Retina (tissue), 1 donor: ENCODE measurements at regions not wholly inside any gene's neighbourhood (a gene's known extent, or its start where the extent isn't known, plus 50 kb on each side); places are given as distances from the start of the nearest gene placed in this dataset.
"Not testable (repeated sequence)": the region's sequence is repeated elsewhere in the genome, so short reads cannot be mapped to it uniquely, and the experiment has no call there.

Experiments
- DNase-seq: peaks from one replicate; pipeline ENCODE4 v3.0.0-alpha.2; 2016

DNA sequence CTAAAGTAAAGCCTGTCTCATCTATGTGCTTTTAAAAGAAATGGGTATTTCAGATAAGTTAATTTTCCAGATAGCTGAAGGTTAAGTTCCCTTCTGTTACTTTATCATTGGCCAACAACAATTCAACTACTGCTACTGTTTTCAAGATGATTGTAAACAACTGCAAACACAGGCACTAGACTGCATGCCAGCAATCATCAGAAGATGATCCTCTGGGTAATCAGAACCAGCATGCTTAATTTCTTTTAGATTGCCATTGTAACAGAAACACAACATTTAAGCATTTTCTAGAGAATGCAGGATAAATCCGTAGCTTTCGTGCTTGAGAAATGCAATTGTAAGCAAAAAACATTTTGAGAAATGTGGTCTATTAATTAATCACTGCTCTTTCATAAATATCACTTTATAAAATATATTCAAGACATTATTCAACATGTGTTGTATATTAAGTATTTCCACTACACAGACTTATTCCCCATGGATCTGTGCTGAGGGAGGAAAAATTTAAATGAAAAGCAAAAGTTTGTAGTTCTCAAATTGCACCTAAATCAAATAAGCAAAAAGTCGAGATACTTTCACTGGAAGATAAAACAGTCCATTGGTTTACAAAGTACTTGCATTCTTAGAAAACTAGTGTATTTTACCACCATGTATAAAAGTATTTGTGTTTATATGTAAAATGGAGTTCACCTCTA is 133.7 kb downstream of the ATL2 start:
- no peak for DNase-seq

DNA sequence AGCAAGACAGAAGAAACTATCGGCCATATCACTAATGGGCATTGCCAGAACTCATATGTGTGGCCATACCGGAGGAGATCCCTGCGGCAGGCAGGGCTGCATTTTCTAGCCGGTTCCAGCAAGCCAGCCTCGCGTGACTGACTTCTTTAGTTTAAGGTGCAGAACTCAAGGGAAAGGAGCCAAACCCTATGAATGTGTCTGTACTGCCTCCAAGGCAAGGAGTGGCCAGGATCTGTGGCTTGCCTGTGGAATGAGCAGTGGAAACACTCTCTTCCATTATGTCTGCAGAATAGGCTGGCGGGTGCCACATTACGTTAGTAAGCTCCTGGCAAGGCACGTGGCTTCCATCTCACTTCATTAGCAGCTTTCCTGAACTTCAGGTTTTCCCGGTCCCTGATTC is 137.6 kb downstream of the ATL2 start:
- DNase-seq: no peak

DNA sequence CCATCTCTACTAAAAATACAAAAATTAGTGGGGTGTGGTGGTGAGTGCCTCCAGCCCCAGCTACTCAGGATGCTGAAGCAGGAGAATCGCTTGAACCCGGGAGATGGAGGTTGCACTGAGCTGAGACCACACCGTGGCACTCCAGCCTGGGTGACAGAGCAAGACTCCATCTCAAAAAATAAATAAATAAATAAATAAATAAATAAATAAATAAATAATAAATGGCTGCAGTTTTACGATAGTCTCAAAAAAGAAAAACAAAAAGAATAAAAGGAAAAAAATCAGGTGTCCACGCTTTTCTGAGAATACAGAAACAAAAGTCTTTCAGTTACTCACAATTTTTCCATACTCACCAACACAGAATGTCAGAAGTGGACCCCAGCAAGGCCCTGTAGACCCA is 138.4 kb downstream of the ATL2 start:
- not testable (repeated sequence) for DNase-seq

DNA sequence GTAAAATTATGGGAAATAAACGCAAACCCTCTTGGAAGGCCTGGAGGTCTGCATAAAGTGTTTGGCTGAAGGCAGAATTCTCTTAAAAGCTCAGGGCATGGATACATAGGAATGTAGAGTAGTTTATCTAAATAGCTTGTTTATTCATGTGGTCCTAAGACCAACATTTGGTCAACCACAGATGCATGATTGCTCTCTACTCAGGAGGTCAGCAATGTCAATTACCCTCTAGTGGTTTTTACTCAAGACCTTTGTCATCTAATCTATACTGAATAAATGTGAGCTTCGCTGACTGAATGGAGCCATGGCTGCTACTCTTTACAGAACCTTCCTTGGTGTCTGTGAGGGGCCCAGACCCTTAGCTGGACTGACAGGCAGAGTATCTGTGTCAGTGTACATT is 139.8 kb downstream of the ATL2 start:
- DNase-seq: no peak

DNA sequence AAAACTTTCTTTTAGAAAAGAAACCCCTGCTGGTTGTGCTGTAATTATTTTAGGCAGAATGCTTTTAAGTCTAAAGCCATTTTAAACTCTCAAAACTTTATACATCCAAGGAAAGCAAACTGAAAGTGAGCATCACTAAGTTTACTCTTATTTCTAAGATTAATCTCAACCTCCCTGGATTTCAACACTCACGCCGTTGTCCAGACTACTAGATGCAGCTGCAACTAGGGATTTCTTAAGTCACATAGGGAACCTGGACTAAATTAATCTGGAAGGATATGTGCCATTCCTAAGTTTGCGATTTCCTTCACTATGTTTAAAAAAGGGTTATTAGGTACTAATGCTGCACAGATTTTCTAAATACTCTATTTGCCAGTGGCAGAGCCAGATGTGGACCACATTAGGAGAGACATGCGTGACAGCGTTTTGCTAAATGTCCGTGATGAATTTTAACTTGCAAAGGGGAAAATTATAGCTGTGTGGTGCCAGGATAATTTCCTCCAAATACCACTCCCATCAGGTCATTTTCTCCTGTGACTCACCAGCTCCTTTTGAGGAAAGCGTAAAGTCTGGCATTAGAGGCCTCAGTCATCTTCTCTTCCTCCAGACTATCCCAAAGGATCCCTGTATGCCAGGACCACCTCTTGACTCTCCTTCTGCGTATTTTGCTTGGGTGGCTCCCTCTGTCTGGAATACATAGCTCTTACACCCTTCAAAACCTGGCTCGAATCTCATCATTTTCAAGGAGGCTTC is 143.7 kb downstream of the ATL2 start:
- no peak for DNase-seq

DNA sequence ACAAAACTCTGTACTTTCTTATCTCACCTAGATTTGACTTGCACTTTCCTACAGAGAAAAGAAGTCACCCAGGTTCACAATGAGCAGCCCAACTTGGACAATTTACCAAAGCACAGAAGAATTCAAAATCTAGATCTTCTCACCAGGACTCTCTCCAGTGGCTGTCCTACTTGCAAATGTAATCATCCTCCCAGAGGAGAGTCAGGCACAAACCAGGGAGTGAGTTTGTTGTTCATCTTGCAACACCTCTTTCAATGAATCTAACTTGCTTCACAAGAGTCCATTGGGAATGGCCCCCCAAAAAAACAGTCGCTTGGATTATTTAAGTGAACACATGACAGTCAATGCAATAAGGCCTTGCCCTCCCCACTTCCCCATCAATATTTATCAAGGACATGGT is 144.6 kb downstream of the ATL2 start:
- no peak for DNase-seq

DNA sequence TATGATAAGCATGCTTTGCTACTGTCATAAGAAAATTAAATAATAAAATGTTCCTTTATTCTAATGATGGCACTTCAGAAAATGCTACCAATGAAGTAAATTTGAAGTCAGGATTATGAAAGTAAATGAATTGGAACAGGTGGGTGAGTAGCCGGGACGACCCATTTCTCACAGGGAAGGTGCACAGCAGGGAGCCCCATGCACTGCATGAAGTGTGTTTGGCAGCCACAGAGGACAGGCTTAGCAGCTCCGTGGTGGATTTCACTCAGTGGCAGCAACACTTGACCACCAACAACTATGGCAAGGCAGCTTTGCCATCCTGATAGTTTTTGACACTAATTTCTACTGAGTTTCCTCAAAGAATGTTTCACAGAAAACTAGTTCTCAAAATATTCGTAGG is 146.3 kb downstream of the ATL2 start:
- DNase-seq: no peak

DNA sequence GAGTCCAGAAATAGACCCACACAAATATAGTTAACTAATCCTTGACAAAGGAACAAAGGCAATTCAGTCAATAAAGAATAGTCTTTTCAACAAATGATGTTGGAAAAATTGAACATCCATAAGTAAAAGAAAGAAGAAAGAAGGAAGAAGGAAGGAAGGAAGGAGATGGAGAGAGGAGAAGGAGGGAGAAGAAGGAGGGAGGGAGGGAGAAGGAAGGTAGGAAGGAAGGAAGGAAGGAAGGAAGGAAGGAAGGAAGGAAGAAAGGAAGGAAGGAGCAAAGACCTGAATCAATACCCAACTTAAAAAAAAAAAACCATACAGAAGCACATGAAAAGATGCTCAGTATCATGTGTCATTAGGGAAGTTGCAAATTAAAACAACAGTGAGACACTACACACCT is 148.3 kb downstream of the ATL2 start:
- DNase-seq: no peak

DNA sequence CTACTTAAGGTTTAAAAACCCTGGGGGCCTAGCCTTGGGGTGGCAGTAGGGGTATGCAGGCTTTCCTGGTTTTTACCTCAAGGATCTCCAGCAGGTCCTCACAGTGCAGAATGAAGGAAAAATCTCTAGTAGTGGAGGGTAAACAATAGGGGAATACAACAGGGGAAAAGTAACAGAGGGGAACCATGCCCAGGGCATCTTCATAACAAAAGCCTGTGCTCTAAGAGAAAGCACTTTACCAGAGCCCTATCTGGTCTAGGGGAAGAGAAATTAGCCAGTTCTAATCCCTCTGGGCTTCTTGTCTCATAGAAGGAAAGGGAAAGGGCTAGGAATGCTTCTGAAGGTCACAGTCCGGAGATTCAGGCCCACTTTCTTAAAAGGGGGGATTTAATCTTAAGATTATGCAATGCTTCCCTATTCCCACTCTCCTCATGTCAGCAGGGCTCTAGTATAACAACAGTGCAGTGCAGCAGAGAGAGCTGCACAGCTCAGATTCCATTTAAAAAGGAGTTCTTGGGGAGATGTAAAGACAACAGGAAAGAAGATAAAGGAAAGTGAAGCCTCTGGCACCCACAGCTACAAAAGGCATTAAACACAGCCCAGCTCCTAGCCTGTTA is 149.0 kb upstream of the CYP1B1 start:
- DNase-seq: no peak

DNA sequence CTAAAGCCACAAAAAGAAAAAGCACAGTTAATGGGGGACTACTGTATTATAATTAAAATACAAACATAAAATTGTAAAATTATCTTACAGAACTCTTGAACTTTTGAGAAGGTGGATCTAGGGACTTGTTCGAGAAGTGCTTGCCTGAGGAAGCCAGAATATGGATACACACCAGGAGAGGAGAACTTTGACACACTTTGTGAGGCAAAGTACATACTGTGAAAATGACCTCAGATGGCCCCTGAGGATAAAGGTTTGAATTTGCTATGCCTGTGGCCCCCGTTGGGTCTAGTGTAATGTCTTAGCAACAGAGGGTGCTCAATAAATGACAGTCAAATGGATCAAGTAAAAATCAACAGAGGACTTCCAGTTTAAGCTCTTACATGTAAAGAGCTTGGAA is 148.2 kb upstream of the CYP1B1 start:
- DNase-seq: no peak

DNA sequence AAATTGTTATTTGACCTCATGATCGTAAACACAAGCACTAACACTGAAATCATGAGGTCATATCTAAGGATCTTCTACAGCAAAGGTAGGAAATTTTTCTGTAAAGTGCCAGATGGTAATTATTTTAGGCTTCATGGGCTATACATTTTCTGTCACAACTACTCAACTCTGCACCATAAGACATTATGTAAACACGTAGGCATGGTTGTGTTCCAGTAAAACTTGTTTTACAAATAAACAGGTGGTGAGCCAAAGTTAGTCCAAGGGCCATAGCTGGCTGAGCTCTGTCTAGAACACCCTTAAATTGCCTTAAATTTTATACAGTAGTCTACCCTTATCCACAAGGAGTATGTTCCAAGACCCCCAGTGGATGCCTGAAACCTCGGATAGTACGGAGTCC is 147.3 kb upstream of the CYP1B1 start:
- no peak for DNase-seq

DNA sequence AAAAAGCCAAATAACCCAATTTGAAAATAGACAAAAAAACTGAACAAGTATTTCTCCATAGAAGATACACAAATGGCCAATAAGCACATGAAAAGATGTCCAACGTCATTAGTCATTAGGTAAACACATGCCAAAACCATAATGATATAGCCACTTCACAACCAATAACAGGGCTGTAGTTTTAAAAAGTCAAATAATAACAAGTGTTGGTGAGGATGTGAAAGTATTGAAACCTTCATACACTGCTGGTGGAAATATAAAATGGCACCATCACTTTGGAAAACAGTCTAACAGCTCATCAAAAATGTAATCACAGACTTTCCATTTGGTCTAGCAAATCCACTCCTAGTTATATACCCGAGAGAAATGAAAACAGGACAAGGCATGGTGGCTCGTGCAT is 144.2 kb upstream of the CYP1B1 start:
- no peak for DNase-seq

DNA sequence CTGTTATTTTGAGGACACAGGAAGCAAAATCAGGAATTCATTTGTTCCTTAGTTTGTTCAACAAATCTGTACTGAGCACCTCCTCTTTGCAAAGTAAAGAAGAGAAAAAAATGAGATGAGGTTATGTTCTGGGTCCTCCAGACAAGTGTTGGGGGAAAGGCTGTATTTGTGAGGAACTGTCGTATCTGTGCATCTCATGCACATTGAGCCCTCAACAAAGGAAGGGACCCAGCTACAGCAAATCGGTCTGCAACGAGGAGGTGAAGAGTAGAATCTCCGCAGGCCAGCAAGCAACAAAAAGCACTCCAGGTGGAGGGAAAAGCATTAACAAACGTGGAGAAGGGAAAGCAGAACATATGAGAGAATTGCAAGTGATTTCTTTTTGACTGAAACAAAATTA is 143.0 kb upstream of the CYP1B1 start:
- DNase-seq: no peak

DNA sequence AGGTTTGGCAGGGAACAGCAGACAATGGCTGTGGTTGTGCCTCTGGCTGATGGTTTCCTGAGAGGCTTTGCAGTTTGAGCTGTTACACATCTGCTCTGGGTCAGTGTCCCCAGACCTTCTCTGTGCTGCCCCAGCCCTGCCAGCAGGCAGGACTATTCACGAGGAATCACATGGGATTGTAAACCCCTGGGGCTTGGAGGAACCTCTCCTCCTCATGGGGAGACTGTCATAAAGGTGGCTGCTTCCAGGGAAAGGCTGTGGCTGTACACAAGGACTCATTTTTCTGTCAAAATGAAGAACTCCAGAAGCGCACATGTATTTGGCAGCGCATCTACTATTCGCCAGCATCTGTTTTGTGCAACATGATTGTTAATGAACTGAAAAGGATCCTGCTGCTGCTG is 142.6 kb upstream of the CYP1B1 start:
- DNase-seq: no peak

DNA sequence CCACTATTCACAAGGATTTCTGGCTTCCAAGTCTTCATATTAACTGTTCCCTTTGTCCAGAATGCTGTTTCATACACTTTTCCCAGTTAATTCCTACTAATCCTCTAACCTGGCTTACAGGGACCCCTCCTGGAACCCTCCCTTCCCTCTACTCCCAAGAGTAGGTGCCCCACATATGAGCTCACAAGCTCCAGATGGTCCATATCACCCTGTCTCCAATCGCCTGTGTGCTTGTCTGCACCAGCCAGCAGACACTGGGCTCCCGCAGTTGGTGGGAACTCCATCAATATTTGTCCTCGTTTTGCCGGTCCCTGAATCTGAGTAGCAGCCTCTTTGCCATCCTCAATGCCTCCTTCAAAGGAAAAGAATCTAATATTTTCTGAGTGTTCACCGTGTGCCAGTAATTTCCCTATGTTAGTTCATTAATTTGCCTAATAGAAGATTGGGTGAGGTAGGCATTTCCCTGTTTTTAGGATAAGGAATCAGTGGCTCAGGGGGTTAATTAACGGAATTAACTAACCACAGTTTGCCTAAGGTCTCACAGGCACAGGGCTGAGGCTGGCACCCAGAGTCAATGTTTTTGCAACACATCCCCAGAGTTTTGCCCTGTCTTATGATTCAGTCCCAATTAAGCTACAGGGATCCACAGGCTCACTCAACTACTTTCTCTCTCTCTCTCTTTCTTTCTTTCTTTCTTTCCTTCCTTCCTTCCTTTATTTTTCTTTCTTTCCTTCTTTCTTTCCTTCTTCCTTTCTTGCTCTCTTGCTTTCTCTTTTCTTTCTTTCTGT is 141.6 kb upstream of the CYP1B1 start:
- DNase-seq: no peak

DNA sequence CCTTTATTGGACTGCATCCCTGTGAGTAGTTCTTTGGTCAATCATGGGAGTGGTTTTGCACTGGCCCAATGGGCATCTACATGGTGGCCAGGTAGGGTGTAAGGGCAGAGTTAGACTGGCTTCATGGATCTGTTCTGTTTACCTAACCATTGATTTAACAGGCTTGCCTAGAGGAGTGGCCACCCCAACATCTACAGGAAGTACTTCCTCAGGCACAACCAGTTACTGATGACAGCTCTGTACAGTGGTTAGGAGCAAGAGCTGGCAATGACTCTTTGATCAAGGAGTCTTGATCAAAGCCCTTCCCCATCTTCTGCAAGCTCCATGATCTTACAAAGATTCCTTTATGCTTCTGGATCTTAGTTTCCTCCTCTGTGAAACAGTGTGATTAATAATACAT is 140.9 kb upstream of the CYP1B1 start:
- no peak for DNase-seq

DNA sequence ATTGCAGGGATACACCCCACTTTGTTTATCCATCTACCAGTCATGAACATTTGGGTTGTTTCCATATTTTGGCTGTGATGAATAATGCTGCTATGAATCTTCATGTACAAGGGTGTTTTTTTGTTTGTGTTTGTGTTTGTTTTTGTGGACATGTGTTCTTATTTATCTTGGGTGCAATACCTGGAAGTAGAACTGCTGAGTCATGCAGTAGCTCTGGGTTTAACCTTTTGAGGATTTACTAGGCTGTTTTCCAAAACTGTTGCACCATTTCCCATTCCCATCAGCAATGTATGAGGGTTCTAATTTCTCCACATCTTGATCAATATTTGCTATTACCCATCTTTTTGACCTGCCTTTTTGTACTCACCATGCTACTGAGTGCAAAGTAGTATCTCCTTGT is 140.0 kb upstream of the CYP1B1 start:
- DNase-seq: no peak

DNA sequence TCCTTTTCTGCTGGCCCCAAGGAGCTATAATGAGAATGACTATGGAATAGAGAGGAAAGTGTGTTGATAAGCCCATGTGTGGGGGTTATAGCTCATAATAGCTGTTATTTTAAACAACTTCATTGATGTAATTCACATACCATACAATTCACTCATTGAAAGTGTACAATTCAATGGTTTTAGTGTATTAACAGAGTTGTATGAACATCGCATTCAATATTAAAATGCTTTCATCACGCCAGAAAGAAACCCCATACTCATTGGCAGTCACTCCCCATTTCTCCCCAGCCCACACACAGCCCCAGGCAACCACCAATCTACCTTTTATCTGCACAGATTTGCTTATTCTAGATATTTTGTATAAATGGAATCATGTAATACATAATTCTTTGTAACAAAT is 139.6 kb upstream of the CYP1B1 start:
- no peak for DNase-seq

DNA sequence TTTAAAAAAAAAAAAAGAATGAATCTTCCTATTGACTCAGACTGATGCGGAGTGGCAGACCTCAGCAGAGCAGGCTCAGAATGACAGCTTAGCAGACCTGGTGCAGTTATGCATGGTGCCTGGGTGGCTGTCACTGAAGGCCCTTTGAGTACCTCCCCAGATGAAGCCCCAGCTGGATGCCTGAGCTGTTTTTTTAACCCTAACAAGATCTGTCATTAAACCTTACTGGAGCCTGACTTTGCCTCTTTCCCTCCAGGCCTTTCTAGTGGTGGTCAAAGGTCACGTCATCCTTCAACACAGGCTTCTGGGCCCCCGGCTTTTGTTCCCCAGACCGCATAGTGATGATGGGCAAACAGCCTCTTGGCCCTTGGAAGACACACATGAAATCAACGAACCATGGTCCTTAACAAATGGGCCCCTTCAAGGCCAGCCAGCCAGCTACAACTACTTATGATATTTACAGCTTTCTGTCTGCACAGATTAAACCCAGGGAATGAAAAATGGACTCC is 138.3 kb upstream of the CYP1B1 start:
- peak; percentile 81 for DNase-seq

DNA sequence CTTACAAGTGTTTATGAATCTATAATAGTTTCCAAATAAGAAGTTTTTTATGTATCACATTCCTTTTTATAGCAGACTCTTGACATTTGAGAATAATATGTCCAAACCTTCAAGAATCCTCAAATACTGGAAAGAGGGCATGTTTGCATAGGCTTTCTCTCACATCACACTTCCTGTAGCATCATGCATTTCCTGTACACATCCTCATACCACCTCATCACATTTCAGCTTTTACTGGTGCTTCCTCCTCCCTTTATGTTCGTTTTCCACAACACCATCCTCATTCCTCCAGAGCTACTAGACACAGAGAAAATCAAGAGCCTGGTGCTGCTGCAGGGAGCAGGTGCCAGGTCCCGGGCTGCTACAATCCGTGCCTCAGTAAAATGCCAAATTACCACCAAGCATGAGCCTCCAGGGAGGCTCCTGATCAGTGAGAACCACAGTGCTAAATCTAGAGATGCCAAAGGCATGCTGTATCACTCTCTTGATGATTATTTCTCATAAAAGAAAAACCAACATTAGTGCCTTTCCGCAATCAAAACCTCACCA is 137.7 kb upstream of the CYP1B1 start:
- no peak for DNase-seq

DNA sequence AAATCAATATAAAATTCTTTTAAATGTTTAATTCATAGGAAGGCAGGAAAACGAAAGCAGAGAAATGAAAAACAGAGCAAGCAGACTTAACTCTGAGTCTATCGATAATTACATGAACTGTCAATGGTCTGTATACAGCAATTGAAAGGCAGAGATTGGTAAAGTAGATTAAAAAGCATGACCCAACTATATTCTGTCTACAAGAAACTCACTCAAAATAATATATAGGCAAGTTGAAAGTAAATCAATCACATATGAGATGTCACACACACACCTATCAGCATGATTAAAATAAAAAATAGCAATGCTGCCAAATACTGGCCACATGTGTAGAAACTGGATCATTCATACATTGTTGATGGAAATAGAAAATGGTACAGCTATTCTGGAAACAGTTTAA is 136.4 kb upstream of the CYP1B1 start:
- no peak for DNase-seq

DNA sequence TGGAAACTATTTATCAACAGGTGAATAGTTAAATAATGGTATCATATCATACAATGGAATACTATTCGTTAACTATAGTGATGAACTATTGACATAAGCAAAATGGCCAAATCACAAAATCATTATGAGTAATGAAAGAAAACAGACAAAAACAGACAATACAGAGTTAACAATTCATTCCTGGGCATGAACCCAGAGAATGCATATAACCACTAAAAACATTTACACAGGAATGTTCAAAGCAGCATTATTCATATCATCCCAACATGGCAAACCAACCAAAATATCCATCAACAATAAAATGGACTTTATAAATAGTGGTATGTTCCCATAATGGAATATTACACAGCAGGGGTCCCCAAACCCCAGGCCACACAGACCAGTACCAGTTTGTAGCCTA is 131.2 kb upstream of the CYP1B1 start:
- DNase-seq: no peak

DNA sequence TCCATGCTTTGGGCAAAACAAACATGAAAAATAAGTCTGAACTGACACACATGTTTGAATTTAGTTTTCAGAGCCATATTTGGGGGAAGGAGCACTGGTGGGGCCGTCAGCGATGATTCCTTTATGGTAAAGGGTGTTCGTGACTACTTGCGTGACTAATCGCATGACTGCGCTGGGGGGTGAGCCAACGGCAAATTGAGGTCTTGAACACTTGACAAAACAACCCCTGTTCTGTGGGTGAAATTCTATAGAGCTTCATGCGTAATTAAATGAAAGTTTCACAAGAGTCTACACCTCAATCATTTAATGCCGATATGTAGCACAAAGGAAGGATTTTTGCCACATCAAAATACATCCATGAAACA is 127.5 kb upstream of the CYP1B1 start:
- no peak for DNase-seq
